ENCODE measurements at regions not wholly inside any gene's neighbourhood (a gene's known extent, or its start where the extent isn't known, plus 50 kb on each side); places are given as distances from the start of the nearest gene placed in this dataset.

DNA sequence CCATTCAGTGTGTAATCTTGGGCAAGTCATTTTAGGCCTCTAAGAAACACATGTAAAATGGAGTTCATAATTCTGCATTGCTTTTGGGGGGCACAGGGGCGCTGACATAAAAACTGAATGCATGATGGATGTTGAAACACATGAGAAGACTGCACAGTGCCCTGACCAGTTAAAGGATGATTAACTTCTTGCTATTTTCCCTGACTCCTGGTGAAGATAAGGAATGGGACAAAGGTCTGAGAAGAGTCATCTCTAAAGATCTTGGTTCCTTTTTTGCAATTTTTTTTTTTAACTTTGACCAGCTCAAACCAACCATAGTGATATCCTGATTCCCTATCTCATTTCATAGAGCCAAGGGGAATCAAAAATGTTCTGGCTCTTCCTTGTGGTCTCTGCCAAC is 134.9 kb upstream of the TENM4 start:
- Histone ChIP-seq H3K27me3 (ENCODE audit: control insufficient read depth, insufficient read depth, low read length) (no peaks in the 10 kb centered on the region), H3K27ac (ENCODE audit: low read length) (no peak overlapping the region), H3K9me3 (ENCODE audit: control insufficient read depth, insufficient read depth, low read depth, low read length) (no peaks in the 10 kb centered on the region), H3K4me1 (ENCODE audit: control insufficient read depth, insufficient read depth, low read length) (no peaks in the 10 kb centered on the region), H3K4me3 (ENCODE audit: low read depth in 2 of 2, low read length in 2 of 2) (no peak overlapping the region), H3K36me3 (ENCODE audit: control insufficient read depth, insufficient read depth, low read length) (no peaks in the 10 kb centered on the region)
- in situ Hi-C loops (cut with HindIII; ENCODE audit: low pct_unique_long_range_greater_than_20kb, low sequenced_read_pairs) (no loop called here), intact Hi-C loops (cut with micrococcal nuclease; ENCODE audit: unreplicated experiment) (no loop called here)
- no TSS peak for BruUV-seq (replicated peaks)
- ChIA-PET CTCF (no interaction called here), POLR2A (no interaction called here)
- no peak for TF ChIP-seq SIN3A (IDR thresholded peaks at IDR 0.05; ENCODE audit: borderline replicate concordance, insufficient read depth, low read depth, low read length)
- TF ChIP-seq, protein P1, sequence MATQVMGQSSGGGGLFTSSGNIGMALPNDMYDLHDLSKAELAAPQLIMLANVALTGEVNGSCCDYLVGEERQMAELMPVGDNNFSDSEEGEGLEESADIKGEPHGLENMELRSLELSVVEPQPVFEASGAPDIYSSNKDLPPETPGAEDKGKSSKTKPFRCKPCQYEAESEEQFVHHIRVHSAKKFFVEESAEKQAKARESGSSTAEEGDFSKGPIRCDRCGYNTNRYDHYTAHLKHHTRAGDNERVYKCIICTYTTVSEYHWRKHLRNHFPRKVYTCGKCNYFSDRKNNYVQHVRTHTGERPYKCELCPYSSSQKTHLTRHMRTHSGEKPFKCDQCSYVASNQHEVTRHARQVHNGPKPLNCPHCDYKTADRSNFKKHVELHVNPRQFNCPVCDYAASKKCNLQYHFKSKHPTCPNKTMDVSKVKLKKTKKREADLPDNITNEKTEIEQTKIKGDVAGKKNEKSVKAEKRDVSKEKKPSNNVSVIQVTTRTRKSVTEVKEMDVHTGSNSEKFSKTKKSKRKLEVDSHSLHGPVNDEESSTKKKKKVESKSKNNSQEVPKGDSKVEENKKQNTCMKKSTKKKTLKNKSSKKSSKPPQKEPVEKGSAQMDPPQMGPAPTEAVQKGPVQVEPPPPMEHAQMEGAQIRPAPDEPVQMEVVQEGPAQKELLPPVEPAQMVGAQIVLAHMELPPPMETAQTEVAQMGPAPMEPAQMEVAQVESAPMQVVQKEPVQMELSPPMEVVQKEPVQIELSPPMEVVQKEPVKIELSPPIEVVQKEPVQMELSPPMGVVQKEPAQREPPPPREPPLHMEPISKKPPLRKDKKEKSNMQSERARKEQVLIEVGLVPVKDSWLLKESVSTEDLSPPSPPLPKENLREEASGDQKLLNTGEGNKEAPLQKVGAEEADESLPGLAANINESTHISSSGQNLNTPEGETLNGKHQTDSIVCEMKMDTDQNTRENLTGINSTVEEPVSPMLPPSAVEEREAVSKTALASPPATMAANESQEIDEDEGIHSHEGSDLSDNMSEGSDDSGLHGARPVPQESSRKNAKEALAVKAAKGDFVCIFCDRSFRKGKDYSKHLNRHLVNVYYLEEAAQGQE (IDR thresholded peaks at IDR 0.05; ENCODE audit: insufficient read depth in 1 of 2, low read depth in 2 of 2, low read length in 1 of 2): no peak
- no peak for TF ChIP-seq POLR2AphosphoS5 (IDR thresholded peaks at IDR 0.05; ENCODE audit: low read depth, low read length)
- TF ChIP-seq, protein P2, sequence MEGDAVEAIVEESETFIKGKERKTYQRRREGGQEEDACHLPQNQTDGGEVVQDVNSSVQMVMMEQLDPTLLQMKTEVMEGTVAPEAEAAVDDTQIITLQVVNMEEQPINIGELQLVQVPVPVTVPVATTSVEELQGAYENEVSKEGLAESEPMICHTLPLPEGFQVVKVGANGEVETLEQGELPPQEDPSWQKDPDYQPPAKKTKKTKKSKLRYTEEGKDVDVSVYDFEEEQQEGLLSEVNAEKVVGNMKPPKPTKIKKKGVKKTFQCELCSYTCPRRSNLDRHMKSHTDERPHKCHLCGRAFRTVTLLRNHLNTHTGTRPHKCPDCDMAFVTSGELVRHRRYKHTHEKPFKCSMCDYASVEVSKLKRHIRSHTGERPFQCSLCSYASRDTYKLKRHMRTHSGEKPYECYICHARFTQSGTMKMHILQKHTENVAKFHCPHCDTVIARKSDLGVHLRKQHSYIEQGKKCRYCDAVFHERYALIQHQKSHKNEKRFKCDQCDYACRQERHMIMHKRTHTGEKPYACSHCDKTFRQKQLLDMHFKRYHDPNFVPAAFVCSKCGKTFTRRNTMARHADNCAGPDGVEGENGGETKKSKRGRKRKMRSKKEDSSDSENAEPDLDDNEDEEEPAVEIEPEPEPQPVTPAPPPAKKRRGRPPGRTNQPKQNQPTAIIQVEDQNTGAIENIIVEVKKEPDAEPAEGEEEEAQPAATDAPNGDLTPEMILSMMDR (IDR thresholded peaks at IDR 0.05): no peak
- TF ChIP-seq TCF7L2 (IDR thresholded peaks at IDR 0.05; ENCODE audit: low read depth, low read length): no peak
- DNase-seq (ENCODE audit: low read depth, low spot score): no peak
- ATAC-seq: no peak

DNA sequence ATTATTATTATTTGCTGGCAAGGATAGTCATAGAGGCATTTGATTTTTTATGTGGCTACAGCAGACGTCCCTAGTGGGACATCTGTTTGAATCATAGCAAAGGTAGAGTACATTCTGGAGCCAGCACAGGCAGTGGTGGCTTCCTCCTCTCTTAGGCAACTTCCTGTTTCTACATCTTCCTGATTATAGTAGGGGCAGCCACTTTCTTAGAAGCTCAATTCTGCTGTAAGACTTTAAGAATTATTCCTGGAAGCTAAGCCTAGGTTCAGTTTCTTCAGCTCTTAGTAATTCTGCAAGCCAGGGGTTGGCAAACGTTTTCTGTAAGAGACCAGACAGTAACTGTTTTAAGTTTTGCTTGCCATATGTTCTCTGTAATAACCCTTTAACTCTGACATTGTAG is 129.3 kb upstream of the TENM4 start:
- TF ChIP-seq TCF7L2 (IDR thresholded peaks at IDR 0.05; ENCODE audit: low read depth, low read length) (no peak), POLR2AphosphoS5 (IDR thresholded peaks at IDR 0.05; ENCODE audit: low read depth, low read length) (no peak)
- TF ChIP-seq, protein P2 (IDR thresholded peaks at IDR 0.05): no peak

More for the DNA sequence above, 129.3 kb upstream of the TENM4 start:
- H3K27ac ChIP-seq (ENCODE audit: low read length): no peak overlapping the region
- no TSS peak for BruUV-seq (replicated peaks)
- ATAC-seq (no peak), DNase-seq (ENCODE audit: low read depth, low spot score) (no peak)
- intact Hi-C loops (cut with micrococcal nuclease; ENCODE audit: unreplicated experiment) (no loop called here), in situ Hi-C loops (cut with HindIII; ENCODE audit: low pct_unique_long_range_greater_than_20kb, low sequenced_read_pairs) (no loop called here)
- H3K4me1 ChIP-seq (ENCODE audit: control insufficient read depth, insufficient read depth, low read length): no peaks in the 10 kb centered on the region
- no peaks in the 10 kb centered on the region for H3K9me3 ChIP-seq (ENCODE audit: control insufficient read depth, insufficient read depth, low read depth, low read length)
- H3K4me3 ChIP-seq (ENCODE audit: low read depth in 2 of 2, low read length in 2 of 2): no peak overlapping the region
- H3K36me3 ChIP-seq (ENCODE audit: control insufficient read depth, insufficient read depth, low read length): no peaks in the 10 kb centered on the region
- no peaks in the 10 kb centered on the region for H3K27me3 ChIP-seq (ENCODE audit: control insufficient read depth, insufficient read depth, low read length)
- ChIA-PET POLR2A (interaction anchor here (0.6 kb wide), 1 partner anchor 72 kb away, joined by 4 read pairs; no protein-coding TSS in a partner anchor), CTCF (no interaction called here)

Measured in Panc1 (cell line).